ENCODE measurements at regions not wholly inside any gene's neighbourhood (a gene's known extent, or its start where the extent isn't known, plus 50 kb on each side); places are given as distances from the start of the nearest gene placed in this dataset.

DNA sequence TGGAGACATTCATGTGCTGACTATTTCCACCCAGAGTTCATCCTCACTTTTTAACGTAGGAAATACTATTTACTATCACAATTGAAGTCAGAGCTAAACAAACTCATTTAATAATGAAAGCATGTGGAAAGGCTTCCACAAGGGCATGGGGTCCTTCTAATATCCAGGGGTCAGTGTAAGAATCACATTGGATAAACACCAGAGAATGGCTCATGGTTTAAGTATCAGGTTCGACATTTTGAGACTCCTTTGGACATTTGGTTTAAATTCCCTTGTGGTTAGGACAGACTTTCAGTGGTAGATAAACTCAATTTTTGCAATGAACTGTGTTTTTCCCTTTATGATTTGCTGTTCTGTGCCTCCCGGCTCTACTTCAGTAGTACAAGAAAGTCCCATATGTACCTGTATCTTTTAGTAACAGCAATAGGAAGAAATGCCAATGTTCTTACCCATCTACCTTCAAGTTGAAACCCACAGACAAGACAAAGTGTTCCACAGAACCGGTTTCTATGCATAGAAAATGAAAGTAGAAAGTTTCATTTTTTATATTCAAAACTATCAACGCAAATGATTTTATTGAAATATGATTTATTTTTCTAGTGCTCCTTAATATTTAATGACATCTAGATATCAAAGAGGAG is 589.0 kb upstream of the FAM241A start:
- Mint-ChIP-seq H3K9me3 (peaks cover 0 to 6% (median 5%) of the 10 kb centered on the region in 7 donors), H3K27ac (no peak overlapping the region), H3K4me1 (no peaks in the 10 kb centered on the region), H3K4me3 (no peak overlapping the region), H3K27me3 (no peaks in the 10 kb centered on the region), H3K36me3 (no peaks in the 10 kb centered on the region)
- ATAC-seq (ENCODE audit: low read depth in 2 of 2) = no peak
- DNase-seq = no peak

DNA sequence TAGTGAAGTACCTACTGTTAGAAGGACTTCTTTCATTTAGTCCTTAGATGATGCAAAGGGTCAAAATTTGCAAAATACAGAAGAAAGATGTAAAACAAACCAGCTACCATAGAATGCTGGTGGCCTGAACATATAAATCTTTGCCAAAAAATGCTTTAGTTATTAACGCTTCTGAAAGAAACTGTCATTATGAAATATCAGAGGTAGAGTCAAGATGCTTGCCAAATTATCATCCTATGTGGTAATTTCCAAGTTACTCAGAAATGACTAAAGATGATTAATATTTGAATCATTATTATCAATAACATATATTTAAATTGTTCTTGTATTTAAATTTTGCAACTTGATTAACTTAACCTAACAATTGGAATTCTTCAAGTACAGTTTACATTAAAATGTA is 588.4 kb upstream of the FAM241A start:
- H3K27me3 Mint-ChIP-seq = no peaks in the 10 kb centered on the region

DNA sequence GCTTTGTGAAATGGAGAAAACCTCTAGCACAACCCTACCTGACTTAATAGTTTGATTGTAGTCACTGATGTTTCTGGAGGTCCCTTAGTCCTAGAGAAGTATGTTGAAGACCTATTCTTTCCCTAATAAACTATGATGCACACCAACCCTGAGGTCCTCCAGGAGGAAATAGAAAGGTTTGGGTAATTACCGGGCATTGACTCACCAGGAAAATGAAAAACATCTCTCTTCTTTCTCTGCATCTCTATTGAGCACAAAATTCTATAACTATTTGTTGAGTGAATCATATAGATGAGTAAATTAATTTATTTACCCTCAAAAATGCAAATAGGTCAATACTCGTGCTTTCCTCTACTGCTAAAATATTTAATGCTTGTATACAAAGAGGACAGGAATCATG is 582.4 kb upstream of the FAM241A start:
- ATAC-seq (ENCODE audit: low read depth in 2 of 2) = no peak

More for the DNA sequence above, 588.4 kb upstream of the FAM241A start:
- H3K36me3 Mint-ChIP-seq = no peaks in the 10 kb centered on the region
- H3K9me3 Mint-ChIP-seq = peaks cover 0 to 6% (median 4%) of the 10 kb centered on the region in 7 donors
- H3K4me1 Mint-ChIP-seq = no peaks in the 10 kb centered on the region
- ATAC-seq (ENCODE audit: low read depth in 2 of 2) = no peak
- no peak for DNase-seq
- H3K27ac Mint-ChIP-seq = no peak overlapping the region
- no peak overlapping the region for H3K4me3 Mint-ChIP-seq

DNA sequence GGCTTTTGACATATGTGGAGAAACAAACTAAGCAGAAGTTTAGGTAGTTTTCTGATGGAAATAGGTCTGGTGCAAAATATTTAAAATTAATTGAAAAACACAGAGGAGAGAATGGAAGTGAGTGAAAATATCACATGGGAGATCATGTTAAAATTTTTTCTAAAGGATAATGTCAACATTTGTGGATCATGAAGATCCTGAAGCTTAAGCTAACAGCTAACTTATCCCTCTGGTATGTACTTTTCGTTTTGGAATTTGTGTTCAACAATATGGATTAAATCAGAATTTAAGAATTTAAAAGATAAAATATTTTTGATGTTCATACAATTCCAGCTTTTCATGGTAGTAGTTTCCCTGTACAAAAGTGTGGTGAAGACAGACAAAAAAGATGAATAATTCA is 572.8 kb upstream of the FAM241A start:
- H3K4me3 Mint-ChIP-seq = no peak overlapping the region
- no peak overlapping the region for H3K27ac Mint-ChIP-seq
- DNase-seq (no peak), ATAC-seq (ENCODE audit: low read depth in 2 of 2) (no peak)
- peaks cover 0 to 8% (median 4%) of the 10 kb centered on the region in 7 donors for H3K9me3 Mint-ChIP-seq
- no peaks in the 10 kb centered on the region for H3K27me3 Mint-ChIP-seq
- H3K4me1 Mint-ChIP-seq = no peaks in the 10 kb centered on the region
- no peaks in the 10 kb centered on the region for H3K36me3 Mint-ChIP-seq

More for the DNA sequence above, 582.4 kb upstream of the FAM241A start:
- Mint-ChIP-seq H3K27me3 (no peaks in the 10 kb centered on the region), H3K4me1 (no peaks in the 10 kb centered on the region), H3K36me3 (no peaks in the 10 kb centered on the region), H3K4me3 (no peak overlapping the region), H3K9me3 (peaks cover 2 to 16% (median 8%) of the 10 kb centered on the region in 7 donors), H3K27ac (no peak overlapping the region)
- no peak for DNase-seq

DNA sequence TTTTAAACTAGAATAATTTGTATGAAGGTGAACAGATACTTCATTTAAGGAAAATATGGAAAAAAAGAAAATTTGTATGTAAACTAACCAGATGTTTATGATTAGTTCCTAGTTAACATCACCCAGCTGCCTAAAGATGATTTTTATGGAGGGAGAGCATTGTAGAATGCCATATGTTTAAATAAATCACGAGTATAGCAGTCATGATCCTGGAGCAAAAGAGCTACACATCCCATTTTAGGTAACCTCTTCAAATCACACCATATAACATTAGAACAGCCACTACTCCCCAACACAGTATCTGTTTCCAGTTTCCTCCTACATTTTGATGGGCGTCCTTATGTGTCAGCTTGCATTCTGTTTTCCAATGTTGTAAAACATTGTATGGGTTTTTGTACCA is 571.9 kb upstream of the FAM241A start:
- no peak overlapping the region for H3K27ac Mint-ChIP-seq
- no peaks in the 10 kb centered on the region for H3K27me3 Mint-ChIP-seq
- ATAC-seq (ENCODE audit: low read depth in 2 of 2) (no peak), DNase-seq (no peak)
- no peaks in the 10 kb centered on the region for H3K36me3 Mint-ChIP-seq
- H3K4me3 Mint-ChIP-seq = no peak overlapping the region
- H3K4me1 Mint-ChIP-seq = no peaks in the 10 kb centered on the region
- H3K9me3 Mint-ChIP-seq = peaks cover 0 to 8% (median 0%) of the 10 kb centered on the region in 7 donors

DNA sequence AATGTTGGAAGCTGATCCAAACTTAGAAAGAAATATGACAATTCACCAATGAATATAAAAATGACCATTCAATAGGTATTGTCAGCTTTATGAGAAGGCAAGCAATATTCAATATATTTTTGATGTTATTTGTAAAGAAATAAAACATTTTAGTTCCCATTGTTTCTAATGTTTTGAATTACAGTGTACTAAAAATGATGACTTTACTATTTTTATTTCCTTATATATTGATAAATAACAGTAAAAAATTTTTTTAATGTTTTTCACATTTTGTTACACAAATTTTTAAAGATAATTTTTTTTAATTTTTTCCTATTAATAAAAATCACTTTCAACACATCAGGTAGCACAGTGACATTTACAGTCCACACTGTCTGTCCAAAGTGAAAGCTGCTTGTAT is 565.5 kb upstream of the FAM241A start:
- H3K9me3 Mint-ChIP-seq = peaks cover 1 to 19% (median 10%) of the 10 kb centered on the region in 7 donors
- no peaks in the 10 kb centered on the region for H3K4me1 Mint-ChIP-seq
- no peak overlapping the region for H3K27ac Mint-ChIP-seq
- no peak overlapping the region for H3K4me3 Mint-ChIP-seq
- H3K36me3 Mint-ChIP-seq = peaks cover 0 to 4% of the 10 kb centered on the region in 2 donors
- no peaks in the 10 kb centered on the region for H3K27me3 Mint-ChIP-seq
- ATAC-seq (ENCODE audit: low read depth in 2 of 2) = no peak
- DNase-seq = no peak

DNA sequence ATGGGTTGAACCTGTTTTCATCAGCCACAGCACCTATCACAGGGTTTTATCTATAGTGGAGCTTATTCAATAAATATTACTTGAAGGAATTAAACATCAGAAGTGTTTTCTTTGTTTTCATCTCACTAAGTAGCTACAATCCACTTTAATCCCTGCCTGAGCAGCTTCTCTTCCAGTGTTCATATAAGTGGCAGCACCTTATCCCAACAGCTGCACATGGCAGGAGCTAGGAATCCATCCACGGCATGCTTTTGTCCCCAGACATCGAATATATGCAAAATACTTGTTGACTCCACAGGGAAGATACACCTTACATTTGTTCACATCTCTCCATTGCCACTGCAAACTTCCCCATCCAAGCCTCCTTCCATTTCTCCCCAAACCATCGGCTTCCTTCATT is 549.8 kb upstream of the FAM241A start:
- DNase-seq (no peak), ATAC-seq (ENCODE audit: low read depth in 2 of 2) (no peak)
- no peaks in the 10 kb centered on the region for H3K4me1 Mint-ChIP-seq
- no peak overlapping the region for H3K27ac Mint-ChIP-seq
- H3K27me3 Mint-ChIP-seq = peaks cover 0 to 4% (median 0%) of the 10 kb centered on the region in 3 donors
- peaks cover 0 to 3% (median 0%) of the 10 kb centered on the region in 7 donors for H3K9me3 Mint-ChIP-seq
- no peak overlapping the region for H3K4me3 Mint-ChIP-seq
- no peaks in the 10 kb centered on the region for H3K36me3 Mint-ChIP-seq

DNA sequence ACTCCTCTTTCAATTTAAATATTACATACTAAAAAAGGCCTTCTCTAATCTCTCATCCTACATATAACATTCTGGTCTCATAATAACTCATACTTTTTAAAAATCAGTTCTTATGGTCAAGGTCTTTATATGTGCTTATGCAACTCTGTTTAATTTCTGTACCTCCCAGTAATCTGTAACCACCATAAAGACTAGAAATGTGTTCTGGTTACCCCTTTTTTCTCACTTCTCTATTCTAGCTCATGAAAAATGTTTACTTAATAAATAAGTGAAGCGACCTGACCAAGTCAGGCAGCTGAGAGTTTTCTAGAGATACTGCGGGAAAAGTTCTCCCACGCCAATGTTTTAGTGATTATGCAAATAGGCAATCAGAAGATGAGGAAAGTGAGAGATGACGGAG is 548.8 kb upstream of the FAM241A start:
- Mint-ChIP-seq H3K4me3 (no peak overlapping the region), H3K4me1 (no peaks in the 10 kb centered on the region), H3K27me3 (peaks cover 0 to 4% (median 0%) of the 10 kb centered on the region in 3 donors), H3K27ac (no peak overlapping the region), H3K36me3 (no peaks in the 10 kb centered on the region), H3K9me3 (peaks cover 0 to 4% (median 0%) of the 10 kb centered on the region in 7 donors)
- no peak for DNase-seq
- ATAC-seq (ENCODE audit: low read depth in 2 of 2) = no peak

DNA sequence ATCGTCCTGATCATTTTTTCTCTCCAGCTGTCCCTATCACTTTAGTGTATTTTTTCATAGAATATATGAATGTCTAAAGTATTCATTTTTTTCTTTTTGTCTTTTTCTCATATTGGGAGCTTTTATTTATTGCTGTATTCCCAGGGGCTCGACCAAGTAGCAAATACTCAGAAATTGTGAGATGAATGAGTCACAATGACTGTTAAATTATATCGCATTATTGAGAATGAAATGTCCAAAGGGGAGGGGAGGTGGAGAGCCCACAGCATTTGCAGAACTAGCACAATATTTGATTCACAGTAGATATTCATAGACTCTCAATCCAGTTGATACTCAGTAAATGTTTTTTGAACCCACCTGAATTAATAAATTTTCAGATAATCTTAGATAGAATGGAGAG is 543.6 kb upstream of the FAM241A start:
- no peaks in the 10 kb centered on the region for H3K36me3 Mint-ChIP-seq
- H3K27ac Mint-ChIP-seq = no peak overlapping the region
- no peak for DNase-seq
- no peaks in the 10 kb centered on the region for H3K4me1 Mint-ChIP-seq
- no peak for ATAC-seq (ENCODE audit: low read depth in 2 of 2)
- peaks cover 0 to 4% (median 0%) of the 10 kb centered on the region in 7 donors for H3K9me3 Mint-ChIP-seq
- H3K4me3 Mint-ChIP-seq = no peak overlapping the region
- peaks cover 0 to 4% (median 0%) of the 10 kb centered on the region in 3 donors for H3K27me3 Mint-ChIP-seq

DNA sequence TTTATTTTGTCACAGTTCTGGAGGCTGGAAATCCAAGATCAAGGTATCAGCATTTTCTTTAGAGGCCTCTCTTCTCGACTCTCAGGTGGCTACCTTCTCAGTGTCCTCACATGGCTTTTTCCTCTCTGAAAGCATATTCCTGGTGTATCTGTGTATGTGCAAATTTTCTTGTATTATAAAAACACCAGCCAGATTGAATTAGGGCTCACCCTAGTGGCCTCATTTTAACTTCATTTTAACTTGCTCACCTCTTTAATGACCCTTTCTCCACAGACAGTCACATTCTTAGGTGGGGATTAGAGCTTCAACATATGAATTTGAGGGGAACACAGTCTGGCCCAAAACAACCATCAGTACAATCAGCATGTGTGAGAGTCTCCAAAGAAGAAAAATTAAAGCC is 542.4 kb upstream of the FAM241A start:
- Mint-ChIP-seq H3K36me3 (no peaks in the 10 kb centered on the region), H3K4me3 (no peak overlapping the region), H3K27me3 (peaks cover 0 to 4% (median 0%) of the 10 kb centered on the region in 3 donors), H3K9me3 (peaks cover 0 to 4% (median 0%) of the 10 kb centered on the region in 7 donors), H3K27ac (no peak overlapping the region), H3K4me1 (no peaks in the 10 kb centered on the region)
- ATAC-seq (ENCODE audit: low read depth in 2 of 2) = no peak
- no peak for DNase-seq

DNA sequence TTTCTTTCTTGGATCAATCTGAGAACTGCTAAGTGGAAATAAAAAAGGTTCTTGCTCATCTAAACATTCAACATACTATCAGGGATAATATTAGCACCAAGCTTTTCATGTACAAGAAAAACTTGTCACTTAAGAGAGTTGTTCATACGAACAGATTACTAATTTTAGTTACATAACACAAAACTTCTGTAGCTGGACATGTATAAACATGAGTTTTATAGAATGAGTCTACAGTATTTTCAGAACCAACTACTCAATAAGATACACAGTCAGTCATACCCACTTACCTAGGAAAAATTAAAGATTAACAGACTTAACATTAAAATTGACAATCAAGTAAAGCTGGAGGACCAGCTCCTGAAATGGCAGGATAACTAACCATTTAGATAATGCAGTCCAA is 540.1 kb upstream of the FAM241A start:
- Mint-ChIP-seq H3K4me1 (no peaks in the 10 kb centered on the region), H3K36me3 (no peaks in the 10 kb centered on the region), H3K9me3 (peaks cover 0 to 4% (median 0%) of the 10 kb centered on the region in 7 donors), H3K4me3 (no peak overlapping the region), H3K27me3 (no peaks in the 10 kb centered on the region), H3K27ac (no peak overlapping the region)
- no peak for ATAC-seq (ENCODE audit: low read depth in 2 of 2)
- no peak for DNase-seq

DNA sequence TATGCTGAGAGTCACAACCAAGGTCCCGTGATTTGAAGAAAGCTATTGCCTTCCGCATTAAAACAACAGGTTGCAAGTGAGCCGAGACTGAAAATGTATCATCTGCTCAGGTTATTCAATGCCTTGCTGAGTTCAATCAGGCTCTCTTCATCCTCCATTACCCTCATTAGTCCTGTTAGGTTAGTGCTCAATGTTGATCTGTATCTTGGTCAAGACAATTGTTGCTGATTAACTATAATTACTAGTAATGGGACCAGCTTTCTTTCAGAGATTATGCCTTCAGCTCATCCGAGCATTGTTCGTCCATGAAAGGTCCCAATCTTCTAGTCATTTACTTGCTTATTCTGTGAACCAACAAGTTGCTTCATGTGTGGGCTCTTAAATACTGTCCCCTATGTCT is 534.6 kb upstream of the FAM241A start:
- no peaks in the 10 kb centered on the region for H3K4me1 Mint-ChIP-seq
- no peak for ATAC-seq (ENCODE audit: low read depth in 2 of 2)
- H3K36me3 Mint-ChIP-seq = no peaks in the 10 kb centered on the region
- H3K4me3 Mint-ChIP-seq = no peak overlapping the region
- no peaks in the 10 kb centered on the region for H3K27me3 Mint-ChIP-seq
- peaks cover 0 to 4% (median 0%) of the 10 kb centered on the region in 7 donors for H3K9me3 Mint-ChIP-seq
- DNase-seq = no peak
- H3K27ac Mint-ChIP-seq = no peak overlapping the region

DNA sequence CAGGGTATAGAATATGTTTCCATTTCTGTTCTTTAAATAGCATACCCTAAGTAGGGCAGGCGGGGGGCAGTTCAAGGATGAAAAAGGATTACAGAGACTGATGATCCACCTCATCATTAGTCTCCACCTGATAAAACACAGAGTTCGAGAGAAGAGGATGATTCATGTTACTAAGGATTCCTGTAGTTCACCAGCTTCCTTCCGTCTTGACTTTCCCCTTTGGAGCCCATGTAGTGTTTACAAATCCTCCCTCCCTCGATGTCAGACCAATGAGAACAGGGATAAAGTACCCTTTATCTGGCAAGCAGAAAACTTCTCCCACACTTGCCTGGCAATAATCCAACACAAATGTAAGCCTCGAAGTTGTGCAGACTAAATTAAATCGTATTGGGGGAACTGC is 526.3 kb upstream of the FAM241A start:
- no peaks in the 10 kb centered on the region for H3K27me3 Mint-ChIP-seq
- ATAC-seq (ENCODE audit: low read depth in 2 of 2) (no peak), DNase-seq (no peak)
- no peaks in the 10 kb centered on the region for H3K36me3 Mint-ChIP-seq
- H3K4me1 Mint-ChIP-seq = no peaks in the 10 kb centered on the region
- no peak overlapping the region for H3K4me3 Mint-ChIP-seq
- peaks cover 0 to 3% (median 0%) of the 10 kb centered on the region in 7 donors for H3K9me3 Mint-ChIP-seq
- H3K27ac Mint-ChIP-seq = no peak overlapping the region

DNA sequence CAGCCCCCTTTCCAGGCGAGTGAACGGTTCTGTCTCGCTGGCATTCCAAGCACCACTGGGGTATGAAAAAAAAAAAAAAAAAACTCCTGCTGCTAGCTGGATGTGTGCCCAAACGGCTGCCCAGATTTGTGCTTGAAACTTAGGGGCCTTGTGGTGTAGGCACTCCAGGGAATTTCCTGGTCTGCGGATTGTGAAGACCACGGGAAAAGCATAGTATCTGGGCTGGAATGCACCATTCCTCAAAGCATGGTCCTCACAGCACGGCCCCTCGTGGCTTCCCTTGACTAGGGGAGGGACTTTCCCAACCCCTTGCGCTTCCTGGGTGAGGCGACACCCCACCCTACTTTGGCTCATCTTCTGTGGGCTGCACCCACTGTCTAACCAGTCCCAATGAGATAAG is 516.8 kb upstream of the FAM241A start:
- H3K36me3 Mint-ChIP-seq = no peaks in the 10 kb centered on the region
- H3K4me3 Mint-ChIP-seq = no peak overlapping the region
- no peaks in the 10 kb centered on the region for H3K27me3 Mint-ChIP-seq
- peaks cover 0 to 7% (median 1%) of the 10 kb centered on the region in 7 donors for H3K9me3 Mint-ChIP-seq
- no peak overlapping the region for H3K27ac Mint-ChIP-seq
- H3K4me1 Mint-ChIP-seq = no peaks in the 10 kb centered on the region
- DNase-seq = no peak
- no peak for ATAC-seq (ENCODE audit: low read depth in 2 of 2)

DNA sequence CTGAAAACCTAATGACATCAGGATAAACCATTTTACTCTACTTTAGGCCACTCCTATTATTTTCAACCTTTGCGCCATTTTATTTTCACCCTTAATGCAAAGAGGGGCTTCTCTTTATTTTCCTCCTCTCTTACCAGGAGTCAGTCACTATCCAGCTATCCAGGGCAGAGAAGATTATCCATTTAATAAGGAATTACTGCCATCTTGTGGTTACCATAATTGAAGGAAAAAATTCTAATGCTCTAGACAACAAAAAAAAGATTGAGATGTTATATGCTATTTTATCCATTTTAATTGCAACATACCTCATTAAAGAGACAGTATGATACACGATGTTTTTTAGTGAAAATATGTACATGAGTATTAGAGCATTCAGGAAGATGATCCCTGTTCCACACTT is 514.5 kb upstream of the FAM241A start:
- DNase-seq (no peak), ATAC-seq (ENCODE audit: low read depth in 2 of 2) (no peak)
- Mint-ChIP-seq H3K9me3 (peaks cover 0 to 2% (median 0%) of the 10 kb centered on the region in 7 donors), H3K4me3 (no peak overlapping the region), H3K4me1 (no peaks in the 10 kb centered on the region), H3K27me3 (no peaks in the 10 kb centered on the region), H3K36me3 (no peaks in the 10 kb centered on the region), H3K27ac (no peak overlapping the region)

Measured in naive B cell (primary cell).